Astrocyte (in vitro differentiated cells and primary cell): ENCODE measurements at regions not wholly inside any gene's neighbourhood (a gene's known extent, or its start where the extent isn't known, plus 50 kb on each side); places are given as distances from the start of the nearest gene placed in this dataset.
A peak's percentile ranks its signal among the peaks of the same experiment; 100 is the strongest.

Experiments used
- DNase-seq: peaks from one replicate; pipeline ENCODE4 v3.0.0-alpha.2; 2010; ENCODE audit warnings: low read depth
- FAIRE-seq: peaks from 2 replicates; lab custom pipeline; 2011; peaks lifted over from hg19 to GRCh38; lab: Jason Lieb, UNC
- H2AFZ ChIP-seq: 2 replicates; pipeline ENCODE4 v1.6.0; 2012; ENCODE audit warnings: low read depth, low read length, inconsistent platforms
- H3K27ac ChIP-seq: 2 replicates; pipeline ENCODE4 v1.5.1; 2011; ENCODE audit warnings: low read depth, low read length, inconsistent platforms
- H3K27me3 ChIP-seq: 2 replicates; pipeline ENCODE4 v1.6.0; 2011; ENCODE audit warnings: low read length, inconsistent platforms; ENCODE audit not compliant: insufficient read depth
- H3K36me3 ChIP-seq: 2 replicates; pipeline ENCODE4 v1.5.1; 2011; ENCODE audit warnings: low read length, inconsistent platforms; ENCODE audit not compliant: insufficient read depth
- H3K4me1 ChIP-seq: 2 replicates; pipeline ENCODE4 v1.5.1; 2011; ENCODE audit warnings: low read length, inconsistent platforms; ENCODE audit not compliant: insufficient read depth
- H3K4me2 ChIP-seq: 2 replicates; pipeline ENCODE4 v1.6.0; 2012; ENCODE audit warnings: low read length, inconsistent platforms
- H3K4me3 ChIP-seq: 2 replicates; pipeline ENCODE4 v1.5.1; 2011; ENCODE audit warnings: low read depth, mild to moderate bottlenecking, low read length, inconsistent platforms; ENCODE audit not compliant: insufficient read depth
- H3K79me2 ChIP-seq: 2 replicates; pipeline ENCODE4 v1.6.0; 2012; ENCODE audit warnings: mild to moderate bottlenecking, low read length, inconsistent platforms; ENCODE audit not compliant: insufficient read depth
- H3K9ac ChIP-seq: 2 replicates; pipeline ENCODE4 v1.6.0; 2012; ENCODE audit warnings: mild to moderate bottlenecking, low read length, inconsistent platforms
- H3K9me3 ChIP-seq: 2 replicates; pipeline ENCODE4 v1.5.1; 2012; ENCODE audit warnings: low read depth, mild to moderate bottlenecking, low read length, inconsistent platforms; ENCODE audit not compliant: insufficient read depth
- H4K20me1 ChIP-seq: 2 replicates; pipeline ENCODE4 v1.6.0; 2012; ENCODE audit warnings: low read length, inconsistent platforms; ENCODE audit not compliant: insufficient read depth
- H3K27ac Mint-ChIP-seq: one replicate; pipeline ENCODE4 v1.8.0; 2021; ENCODE audit warnings: mild to moderate bottlenecking, mixed read lengths; ENCODE audit not compliant: unreplicated experiment
- H3K27me3 Mint-ChIP-seq: one replicate; pipeline ENCODE4 v1.8.0; 2021; ENCODE audit warnings: low read depth, mixed read lengths; ENCODE audit not compliant: unreplicated experiment
- H3K36me3 Mint-ChIP-seq: one replicate; pipeline ENCODE4 v1.8.0; 2021; ENCODE audit warnings: low read depth, mixed read lengths; ENCODE audit not compliant: unreplicated experiment
- H3K4me1 Mint-ChIP-seq: one replicate; pipeline ENCODE4 v1.8.0; 2021; ENCODE audit warnings: low read depth, mixed read lengths; ENCODE audit not compliant: unreplicated experiment
- H3K4me3 Mint-ChIP-seq: one replicate; pipeline ENCODE4 v1.8.0; 2021; ENCODE audit warnings: mild to moderate bottlenecking, moderate library complexity, mixed read lengths; ENCODE audit not compliant: unreplicated experiment
- H3K9me3 Mint-ChIP-seq: one replicate; pipeline ENCODE4 v1.8.0; 2021; ENCODE audit warnings: mild to moderate bottlenecking, mixed read lengths; ENCODE audit not compliant: unreplicated experiment
- CTCF ChIP-seq: IDR thresholded peaks from 2 replicates; pipeline ENCODE4 v1.5.1; 2011; ENCODE audit warnings: low read depth, mild to moderate bottlenecking, inconsistent platforms, low read length, moderate library complexity; ENCODE audit not compliant: insufficient read depth
- EZH2 ChIP-seq: IDR thresholded peaks from 2 replicates; pipeline ENCODE4 v1.6.1; 2012; ENCODE audit warnings: mild to moderate bottlenecking, low read length, inconsistent platforms; ENCODE audit not compliant: insufficient read depth

DNA sequence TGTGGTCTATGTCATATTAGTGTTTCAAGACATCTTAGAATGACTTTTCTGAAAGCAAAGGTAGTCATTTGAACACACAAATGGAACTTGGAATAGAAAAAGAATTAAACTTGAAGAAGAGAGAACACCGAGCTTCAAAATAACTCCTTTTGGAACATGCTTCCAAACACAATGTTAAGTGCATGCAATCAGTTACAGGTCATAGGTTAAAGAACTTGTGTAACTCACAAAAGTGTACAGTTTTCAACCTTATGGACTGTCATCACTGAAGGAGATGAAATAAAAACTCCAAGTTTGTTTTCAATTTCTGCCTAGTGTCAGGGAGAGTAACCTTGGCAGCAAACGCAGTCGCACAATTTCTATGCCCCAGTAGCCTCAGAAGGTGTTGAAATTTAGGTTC lies 192.9 kb upstream of the NECTIN3 start:
- no peaks in the 10 kb centered on the region for H3K9me3 Mint-ChIP-seq
- peak; percentile 76 for FAIRE-seq
- no peak overlapping the region for H3K27ac ChIP-seq

DNA sequence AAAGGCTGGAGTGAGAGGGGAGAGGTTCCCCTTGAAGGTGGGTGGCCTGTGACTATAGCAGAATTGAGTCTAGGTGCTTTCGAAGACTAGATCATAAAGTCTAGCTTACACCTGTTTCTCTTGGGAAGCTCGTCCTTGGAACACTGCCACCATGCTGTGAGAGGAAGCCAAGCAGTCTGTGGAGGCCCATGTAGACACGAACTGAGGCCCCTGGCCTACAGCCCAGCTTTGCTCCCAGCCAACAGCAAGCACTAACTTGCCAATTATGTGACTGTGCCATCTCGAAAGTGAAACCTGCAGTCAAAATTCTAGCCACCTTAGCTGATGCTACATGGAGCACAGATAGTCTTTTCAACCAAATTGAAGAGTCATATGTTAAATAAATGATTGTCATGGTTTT lies 190.5 kb upstream of the NECTIN3 start:
- Histone ChIP-seq H4K20me1 (no peaks in the 10 kb centered on the region), H3K27ac (no peak overlapping the region), H3K36me3 (no peaks in the 10 kb centered on the region), H3K4me1 (no peaks in the 10 kb centered on the region), H2AFZ (no peak overlapping the region), H3K4me2 (no peak overlapping the region), H3K9ac (no peak overlapping the region), H3K9me3 (no peaks in the 10 kb centered on the region), H3K79me2 (no peaks in the 10 kb centered on the region), H3K4me3 (no peak overlapping the region), H3K27me3 (no peaks in the 10 kb centered on the region)
- Mint-ChIP-seq H3K4me1 (no peaks in the 10 kb centered on the region), H3K4me3 (no peak overlapping the region), H3K36me3 (peaks cover 2% of the 10 kb centered on the region), H3K9me3 (no peaks in the 10 kb centered on the region), H3K27me3 (no peaks in the 10 kb centered on the region), H3K27ac (no peak overlapping the region)
- DNase-seq = peak; percentile 49
- no peak for TF ChIP-seq CTCF
- TF ChIP-seq EZH2 = no peak
- FAIRE-seq = no peak

More for the DNA sequence above, 192.9 kb upstream of the NECTIN3 start:
- Histone ChIP-seq H3K4me2 (no peak overlapping the region), H3K9me3 (no peaks in the 10 kb centered on the region), H3K4me1 (no peaks in the 10 kb centered on the region), H2AFZ (no peak overlapping the region), H3K4me3 (no peak overlapping the region), H3K9ac (no peak overlapping the region), H3K36me3 (no peaks in the 10 kb centered on the region), H3K27me3 (no peaks in the 10 kb centered on the region), H3K79me2 (no peaks in the 10 kb centered on the region), H4K20me1 (no peaks in the 10 kb centered on the region)
- Mint-ChIP-seq H3K27ac (no peak overlapping the region), H3K36me3 (peaks cover 5% of the 10 kb centered on the region), H3K4me1 (no peaks in the 10 kb centered on the region), H3K4me3 (no peak overlapping the region), H3K27me3 (no peaks in the 10 kb centered on the region)
- TF ChIP-seq CTCF (no peak), EZH2 (no peak)
- no peak for DNase-seq

DNA sequence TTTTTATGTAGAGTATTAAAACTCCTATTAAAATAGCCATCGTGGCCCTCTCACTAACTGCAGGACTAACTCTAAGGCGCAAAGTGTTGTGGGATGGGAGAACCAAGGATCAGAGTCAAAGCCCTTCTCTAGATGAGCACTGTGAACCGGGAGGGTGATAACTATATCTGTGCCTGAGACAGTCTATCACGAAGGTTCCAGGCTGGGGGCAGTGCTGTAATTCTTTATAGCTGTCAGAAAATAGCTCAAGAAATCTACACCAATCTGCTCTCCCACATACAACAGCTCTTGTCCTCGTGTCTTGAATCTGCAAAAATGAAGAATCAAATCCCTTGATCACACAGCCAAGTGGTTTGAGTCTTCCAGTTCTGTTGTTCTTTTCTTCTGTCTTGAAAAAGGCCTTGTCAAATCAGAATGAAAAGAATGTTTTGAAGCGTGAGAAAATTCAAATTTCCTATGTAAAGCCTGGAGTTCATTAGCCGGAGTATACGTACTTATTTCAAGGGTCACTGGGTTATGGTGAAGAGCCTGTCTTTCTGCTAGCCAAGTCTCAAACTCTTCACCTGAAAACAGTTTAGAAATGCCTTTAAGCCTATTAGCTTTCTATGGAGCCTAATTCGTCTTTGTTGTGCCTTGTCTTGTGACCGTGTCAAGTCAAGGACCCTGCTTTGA lies 185.3 kb upstream of the NECTIN3 start:
- Histone ChIP-seq H3K4me3 (no peak overlapping the region), H3K4me2 (no peak overlapping the region), H3K9me3 (no peaks in the 10 kb centered on the region), H3K36me3 (no peaks in the 10 kb centered on the region), H3K9ac (no peak overlapping the region), H3K4me1 (no peaks in the 10 kb centered on the region), H2AFZ (no peak overlapping the region), H3K27ac (no peak overlapping the region), H3K79me2 (no peaks in the 10 kb centered on the region), H4K20me1 (no peaks in the 10 kb centered on the region), H3K27me3 (no peaks in the 10 kb centered on the region)
- H3K4me1 Mint-ChIP-seq = no peaks in the 10 kb centered on the region
- TF ChIP-seq EZH2 = no peak
- no peak for TF ChIP-seq CTCF
- H3K4me3 Mint-ChIP-seq = no peak overlapping the region
- H3K27me3 Mint-ChIP-seq = no peaks in the 10 kb centered on the region
- FAIRE-seq (no peak), DNase-seq (no peak)
- no peaks in the 10 kb centered on the region for H3K9me3 Mint-ChIP-seq
- no peaks in the 10 kb centered on the region for H3K36me3 Mint-ChIP-seq
- H3K27ac Mint-ChIP-seq = no peak overlapping the region
